ENCODE measurements at regions not wholly inside any gene's neighbourhood (a gene's known extent, or its start where the extent isn't known, plus 50 kb on each side); places are given as distances from the start of the nearest gene placed in this dataset.

DNA sequence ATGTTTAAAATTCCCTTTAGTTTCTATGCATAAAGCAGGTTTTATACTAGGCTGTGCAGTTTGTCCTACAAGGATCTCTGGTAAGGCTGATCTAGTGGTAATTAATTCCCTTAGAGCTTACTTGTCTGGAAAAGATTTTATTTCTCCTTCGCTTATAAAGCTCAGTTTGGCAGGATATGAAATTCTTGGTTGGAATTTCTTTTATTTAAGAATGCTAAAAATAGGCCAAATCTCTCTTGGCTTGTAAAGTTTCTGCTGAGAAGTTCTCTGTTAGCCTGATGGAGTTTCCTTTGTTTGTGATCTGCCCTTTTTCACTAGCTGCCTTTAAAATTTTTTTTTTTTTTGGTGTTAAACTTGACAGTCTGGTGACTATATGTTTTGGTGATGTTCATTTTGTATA lies 237.1 kb upstream of the TLE4 start:
- no peak for DNase-seq
- intact Hi-C loops (cut with DNase I): no loop called here

GRCh38 chr9:79335987-79336386 lies 235.8 kb upstream of the TLE4 start:
- peak in 1 of 10 donors; percentile 58 for DNase-seq
- intact Hi-C loops (cut with DNase I): no loop called here

DNA sequence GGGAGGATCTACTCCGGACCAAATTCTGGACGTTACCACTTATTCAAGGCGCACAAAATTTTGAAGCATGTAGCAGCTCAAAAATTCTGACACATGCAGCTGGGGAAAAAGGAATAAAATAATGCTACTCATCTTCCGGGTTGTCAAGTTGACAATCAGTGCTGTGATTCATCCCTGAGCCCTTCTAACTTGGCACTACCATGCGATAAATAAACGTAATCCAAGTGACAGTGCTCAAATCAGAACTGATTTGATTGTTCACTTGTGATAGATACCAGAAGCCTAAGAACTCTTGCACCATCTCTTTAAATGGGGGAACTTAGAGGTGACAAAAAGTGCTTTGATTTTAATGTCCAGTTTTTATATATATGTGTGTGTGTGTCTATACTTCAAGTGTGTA lies 230.2 kb upstream of the TLE4 start:
- intact Hi-C loops (cut with DNase I): no loop called here
- DNase-seq: no peak

DNA sequence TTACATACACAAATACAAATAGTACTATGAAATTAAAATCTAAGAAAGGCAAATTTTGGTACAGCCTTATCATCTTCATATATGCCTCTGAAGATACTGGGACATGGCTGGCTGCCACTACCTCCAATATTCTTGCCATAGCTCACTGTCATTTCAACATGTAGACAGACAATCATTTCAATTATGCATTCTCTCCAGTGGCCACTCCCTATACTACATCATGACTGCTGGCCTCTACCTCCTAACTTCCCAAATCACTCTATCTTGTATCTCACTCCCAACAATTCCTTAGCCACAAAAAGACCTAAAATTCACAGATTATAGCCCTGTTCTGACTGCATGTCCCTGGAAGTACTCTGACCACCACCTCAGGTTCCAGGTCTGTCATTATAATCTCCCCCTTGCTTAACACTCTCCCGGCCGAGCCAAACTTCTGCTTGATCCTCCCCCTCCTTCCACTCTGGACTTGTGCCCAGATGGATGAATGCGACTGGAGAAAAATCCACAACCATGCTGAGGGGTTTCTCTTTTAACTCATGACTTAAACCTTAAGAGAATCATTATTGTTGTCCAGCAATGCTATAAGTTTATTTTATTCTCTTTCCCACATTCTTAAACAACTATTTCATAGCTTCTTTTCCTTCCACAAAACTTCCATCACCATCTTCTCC lies 225.3 kb upstream of the TLE4 start:
- intact Hi-C loops (cut with DNase I): no loop called here
- no peak for DNase-seq

DNA sequence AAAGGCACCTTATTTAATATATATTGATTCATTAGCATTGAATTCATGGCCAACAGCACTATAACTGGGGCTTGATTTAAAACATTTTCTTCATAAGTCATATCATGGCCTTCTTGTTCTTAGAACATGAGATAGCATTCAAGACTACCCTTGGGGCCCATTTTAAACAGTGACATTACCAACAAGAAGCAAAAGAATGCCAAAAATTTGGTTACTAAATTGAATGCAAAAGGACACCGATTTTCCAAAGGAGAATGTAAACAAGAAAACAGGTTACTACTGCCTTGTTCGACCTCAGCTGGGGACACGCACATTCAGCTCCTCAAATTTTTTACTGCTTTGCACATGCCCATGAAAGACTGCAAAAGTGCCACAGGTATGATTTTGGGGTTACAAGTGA lies 219.4 kb upstream of the TLE4 start:
- no peak for DNase-seq
- intact Hi-C loops (cut with DNase I): no loop called here

DNA sequence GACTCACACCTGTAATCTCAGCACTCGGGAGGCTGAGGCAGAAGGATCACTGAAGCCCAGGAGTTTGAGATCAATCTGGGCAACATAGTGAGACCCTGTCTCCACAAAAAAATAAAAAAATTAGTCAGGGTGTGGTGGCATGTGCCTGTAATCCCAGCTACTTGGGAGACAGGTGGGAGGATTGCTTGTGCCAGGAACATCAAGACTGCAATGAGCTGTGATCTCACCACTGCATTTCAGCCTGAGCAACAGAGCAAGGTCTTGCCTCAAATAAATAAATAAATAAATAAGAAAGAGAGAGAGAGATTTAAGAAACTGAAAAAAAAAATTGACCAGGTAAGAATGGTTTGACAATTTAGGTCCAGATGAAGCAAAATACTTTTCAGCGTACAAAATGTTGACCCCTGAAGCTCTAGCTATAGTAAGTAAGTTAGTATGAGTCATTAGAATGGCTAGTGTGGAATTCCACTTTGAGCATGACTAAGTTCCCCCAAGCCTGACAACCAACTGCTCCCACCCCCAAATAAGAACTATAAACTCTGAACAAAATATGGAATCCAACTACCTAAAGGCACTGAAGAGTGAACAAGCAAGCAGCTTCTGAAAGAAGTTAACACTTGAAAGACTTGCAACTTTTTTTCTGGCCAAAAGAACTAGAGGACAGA lies 217.8 kb upstream of the TLE4 start:
- intact Hi-C loops (cut with DNase I): no loop called here
- no peak for DNase-seq

DNA sequence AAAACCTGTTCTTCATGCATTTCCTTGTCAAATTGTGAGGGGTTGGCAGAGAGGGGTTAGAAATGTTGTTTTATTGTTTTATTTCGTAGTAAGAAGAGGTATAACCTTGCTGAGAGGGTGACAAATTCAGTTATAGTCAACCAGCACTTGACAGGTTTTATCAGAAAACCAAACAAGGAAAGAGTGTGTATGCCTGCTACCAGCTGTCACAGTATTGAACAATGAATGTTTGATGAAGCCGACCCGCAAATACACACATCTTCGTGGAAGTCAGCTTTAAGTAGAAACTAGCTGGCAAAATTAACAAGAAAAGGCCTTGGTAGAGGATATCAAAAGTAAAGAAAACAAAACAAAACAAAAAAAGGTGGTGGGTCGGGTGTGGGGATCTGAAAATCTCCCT lies 214.6 kb upstream of the TLE4 start:
- DNase-seq: no peak
- intact Hi-C loops (cut with DNase I): no loop called here

- intact Hi-C loops (cut with DNase I): no loop called here
- no peak for DNase-seq
Measured at GRCh38 chr9:79357616-79358015, 214.1 kb upstream of the TLE4 start.

DNA sequence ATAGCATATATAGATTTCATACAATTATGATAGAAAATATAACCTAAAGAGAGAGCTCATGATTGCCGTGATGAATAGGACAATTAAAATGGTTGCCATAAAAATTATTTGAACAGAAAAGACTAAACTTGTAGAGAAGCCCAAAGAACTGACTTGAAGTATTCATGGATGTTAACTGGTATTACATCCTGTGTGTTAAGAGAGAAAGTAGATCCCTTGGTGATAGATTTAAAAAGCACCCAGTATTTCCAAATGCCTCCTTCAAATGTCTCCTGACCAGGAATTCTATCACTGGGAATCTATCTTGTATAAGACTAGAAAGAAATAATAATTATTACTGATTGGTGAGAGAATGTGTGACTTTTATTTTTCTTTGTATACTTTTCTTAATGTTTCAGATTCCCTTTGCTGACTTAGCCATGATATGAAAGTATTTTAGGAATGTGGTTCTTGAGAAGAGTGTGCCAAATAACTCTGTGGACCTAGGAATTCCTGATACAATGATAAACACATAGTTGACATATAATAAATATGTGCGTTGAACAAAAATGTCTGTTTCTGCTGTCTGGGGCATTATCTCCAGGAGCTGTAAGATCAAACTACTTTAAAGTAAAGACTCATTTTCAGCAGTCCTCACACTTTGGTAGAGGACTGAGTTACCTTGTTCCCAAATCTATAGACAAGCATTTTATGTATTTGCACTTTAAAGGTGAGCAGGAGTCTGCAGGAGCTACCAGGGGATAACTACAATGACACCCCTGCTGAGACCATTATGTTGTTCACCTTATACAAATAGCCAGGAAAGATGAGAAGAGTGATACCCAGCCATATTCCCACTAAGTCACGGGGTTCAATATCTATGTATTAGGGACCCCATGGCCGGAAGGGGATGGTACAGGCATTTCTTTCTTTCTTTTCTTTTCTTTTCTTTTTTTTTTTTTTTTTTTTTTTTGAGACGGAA lies 211.1 kb upstream of the TLE4 start:
- intact Hi-C loops (cut with DNase I): no loop called here
- no peak for DNase-seq

- no peak for DNase-seq
Measured at GRCh38 chr9:79362100-79363081, 209.4 kb upstream of the TLE4 start.

DNA sequence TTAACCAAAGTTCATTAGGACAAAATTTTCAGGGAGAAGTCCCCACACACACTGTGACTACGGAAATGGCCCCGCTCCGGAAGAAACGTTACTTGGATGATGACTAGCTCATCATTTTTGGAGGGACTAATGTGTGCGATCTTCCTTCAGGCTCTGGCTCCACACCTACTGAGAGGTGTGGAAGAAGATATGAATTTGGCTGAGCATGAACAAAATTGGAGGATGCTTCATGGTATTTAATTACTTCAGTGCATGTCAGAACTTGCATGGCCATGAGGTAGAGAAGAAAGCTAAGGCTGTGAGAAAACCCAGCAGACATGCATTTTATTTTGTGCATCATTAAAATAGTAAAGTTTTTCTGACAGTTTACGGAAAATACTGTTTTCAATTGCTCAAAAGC lies 202.1 kb upstream of the TLE4 start:
- DNase-seq: no peak
- intact Hi-C loops (cut with DNase I): no loop called here

More at GRCh38 chr9:79362100-79363081, 209.4 kb upstream of the TLE4 start:
- intact Hi-C loops (cut with DNase I): no loop called here

- intact Hi-C loops (cut with DNase I): no loop called here
- DNase-seq: no peak
Measured at GRCh38 chr9:79371301-79371700, 200.5 kb upstream of the TLE4 start.

DNA sequence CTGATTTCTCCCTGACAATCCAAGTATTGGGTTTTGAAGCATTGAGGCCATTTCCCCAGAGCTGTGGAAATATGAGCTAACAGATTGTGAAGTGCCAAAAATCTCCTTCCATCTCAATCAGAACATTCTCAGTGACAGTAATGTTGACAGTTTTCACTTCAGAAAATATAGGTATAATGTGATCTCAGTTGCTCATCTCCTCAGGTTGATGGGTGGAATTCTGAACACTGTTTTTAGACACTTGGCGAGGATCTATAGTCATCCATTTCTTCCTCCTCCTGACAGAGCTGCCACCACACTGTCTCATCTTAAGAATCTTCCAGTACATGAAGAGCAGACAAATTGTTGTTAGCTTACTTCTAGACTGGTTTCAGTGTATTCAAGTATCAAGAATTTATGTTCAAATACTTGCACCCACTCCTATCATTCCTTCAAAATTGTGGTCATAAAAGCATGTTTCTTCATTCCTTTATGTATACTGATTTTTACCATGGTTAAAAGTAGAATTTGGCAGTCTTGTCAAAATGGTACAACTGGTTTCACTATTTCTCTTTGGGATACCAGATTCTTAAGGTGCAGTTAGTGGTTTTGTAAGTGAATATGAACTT lies 199.7 kb upstream of the TLE4 start:
- intact Hi-C loops (cut with DNase I): no loop called here
- no peak for DNase-seq

GRCh38 chr9:79377339-79377855 lies 194.4 kb upstream of the TLE4 start:
- intact Hi-C loops (cut with DNase I): no loop called here
- DNase-seq: no peak

- intact Hi-C loops (cut with DNase I): no loop called here
Measured at GRCh38 chr9:79378107-79378506, 193.7 kb upstream of the TLE4 start.

GRCh38 chr9:79382044-79382443 lies 189.7 kb upstream of the TLE4 start:
- intact Hi-C loops (cut with DNase I): no loop called here
- no peak for DNase-seq

More at GRCh38 chr9:79378107-79378506, 193.7 kb upstream of the TLE4 start:
- DNase-seq: no peak

DNA sequence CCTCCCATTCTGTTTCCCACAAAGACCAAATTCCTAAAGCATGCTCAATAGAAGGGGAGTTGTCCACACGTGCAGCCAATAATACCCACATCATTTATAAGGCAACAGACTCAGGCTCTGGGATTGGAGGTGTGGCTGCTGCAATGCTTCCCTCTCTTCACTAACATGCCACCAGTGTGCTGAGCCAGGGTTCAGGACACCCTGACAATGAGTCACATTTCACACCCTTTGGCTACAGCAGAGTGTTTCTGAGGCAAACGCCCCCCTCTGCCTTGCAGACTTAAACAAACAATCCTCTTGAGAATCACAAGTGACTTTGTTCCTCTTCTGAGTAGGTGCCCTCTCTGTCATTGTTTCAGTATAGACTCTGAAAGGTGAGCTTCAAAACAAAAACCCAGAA lies 189.3 kb upstream of the TLE4 start:
- no peak for DNase-seq
- intact Hi-C loops (cut with DNase I): no loop called here

DNA sequence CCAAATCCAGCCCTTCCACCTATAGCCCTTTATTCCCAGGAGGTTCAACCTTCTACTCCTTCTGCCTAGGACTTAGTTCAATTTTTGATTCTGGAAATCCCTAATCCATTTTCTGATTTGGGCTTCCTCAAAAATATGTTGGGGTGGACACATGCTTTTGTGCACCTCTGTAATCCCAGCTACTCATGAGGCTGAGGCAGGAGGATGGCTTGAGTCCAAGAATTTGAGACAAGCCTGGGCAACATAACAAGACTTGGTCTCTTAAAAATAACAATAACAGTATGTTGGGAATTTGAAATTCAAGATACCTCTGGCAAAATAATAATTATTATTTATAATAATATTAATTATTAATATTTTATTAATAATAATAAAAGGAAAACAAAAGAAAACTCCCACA lies 188.7 kb upstream of the TLE4 start:
- intact Hi-C loops (cut with DNase I): no loop called here
- DNase-seq: no peak

- intact Hi-C loops (cut with DNase I): no loop called here
- DNase-seq: no peak
Measured at GRCh38 chr9:79384091-79384490, 187.7 kb upstream of the TLE4 start.

GRCh38 chr9:79384501-79384900 lies 187.3 kb upstream of the TLE4 start:
- DNase-seq: no peak
- intact Hi-C loops (cut with DNase I): no loop called here

All from posterior cingulate gyrus (tissue), 11 donors.